22Rv1 (cell line): ENCODE measurements at regions not wholly inside any gene's neighbourhood (a gene's known extent, or its start where the extent isn't known, plus 50 kb on each side); places are given as distances from the start of the nearest gene placed in this dataset.

ENCODE experiments used
- H3K27ac ChIP-seq: fragments of 450-650 bp; 2 replicates; pipeline ENCODE4 v1.5.1; 2017
- ZFX ChIP-seq: fragments of 450-650 bp; IDR thresholded peaks from 2 replicates; pipeline ENCODE4 v1.6.1; 2017; ENCODE audit warnings: antibody characterized with exemption, borderline replicate concordance
- TF ChIP-seq, protein P1 (sequence below): fragments of 450-650 bp; IDR thresholded peaks from 2 replicates; pipeline ENCODE4 v1.5.1; 2017; ENCODE audit warnings: mild to moderate bottlenecking

GRCh38 chr5:98489021-98489420 lies 284.4 kb upstream of the RGMB start:
- TF ChIP-seq ZFX = no peak
- TF ChIP-seq, protein P1, sequence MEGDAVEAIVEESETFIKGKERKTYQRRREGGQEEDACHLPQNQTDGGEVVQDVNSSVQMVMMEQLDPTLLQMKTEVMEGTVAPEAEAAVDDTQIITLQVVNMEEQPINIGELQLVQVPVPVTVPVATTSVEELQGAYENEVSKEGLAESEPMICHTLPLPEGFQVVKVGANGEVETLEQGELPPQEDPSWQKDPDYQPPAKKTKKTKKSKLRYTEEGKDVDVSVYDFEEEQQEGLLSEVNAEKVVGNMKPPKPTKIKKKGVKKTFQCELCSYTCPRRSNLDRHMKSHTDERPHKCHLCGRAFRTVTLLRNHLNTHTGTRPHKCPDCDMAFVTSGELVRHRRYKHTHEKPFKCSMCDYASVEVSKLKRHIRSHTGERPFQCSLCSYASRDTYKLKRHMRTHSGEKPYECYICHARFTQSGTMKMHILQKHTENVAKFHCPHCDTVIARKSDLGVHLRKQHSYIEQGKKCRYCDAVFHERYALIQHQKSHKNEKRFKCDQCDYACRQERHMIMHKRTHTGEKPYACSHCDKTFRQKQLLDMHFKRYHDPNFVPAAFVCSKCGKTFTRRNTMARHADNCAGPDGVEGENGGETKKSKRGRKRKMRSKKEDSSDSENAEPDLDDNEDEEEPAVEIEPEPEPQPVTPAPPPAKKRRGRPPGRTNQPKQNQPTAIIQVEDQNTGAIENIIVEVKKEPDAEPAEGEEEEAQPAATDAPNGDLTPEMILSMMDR = no peak
- H3K27ac ChIP-seq = no peak overlapping the region

DNA sequence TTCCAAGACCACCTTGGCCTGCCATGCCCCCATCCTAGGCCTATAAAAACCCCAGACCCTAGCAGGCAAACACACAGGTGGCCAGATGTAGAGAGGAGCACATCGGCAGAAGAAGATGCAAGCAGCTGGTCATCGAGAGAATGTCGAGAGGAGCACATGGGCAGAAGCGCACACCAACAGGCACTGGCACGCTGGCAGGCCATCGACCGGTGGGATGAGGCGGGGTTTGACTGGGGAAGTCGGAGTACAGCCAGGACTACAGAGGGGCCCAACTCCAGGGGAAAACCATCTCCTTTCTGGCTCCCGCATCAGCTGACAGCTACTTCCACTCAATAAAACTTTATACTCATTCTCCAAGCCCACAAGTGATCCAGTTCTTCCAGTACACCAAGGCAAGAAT lies 283.1 kb upstream of the RGMB start:
- H3K27ac ChIP-seq = no peak overlapping the region
- TF ChIP-seq, protein P1 = no peak
- TF ChIP-seq ZFX = no peak

DNA sequence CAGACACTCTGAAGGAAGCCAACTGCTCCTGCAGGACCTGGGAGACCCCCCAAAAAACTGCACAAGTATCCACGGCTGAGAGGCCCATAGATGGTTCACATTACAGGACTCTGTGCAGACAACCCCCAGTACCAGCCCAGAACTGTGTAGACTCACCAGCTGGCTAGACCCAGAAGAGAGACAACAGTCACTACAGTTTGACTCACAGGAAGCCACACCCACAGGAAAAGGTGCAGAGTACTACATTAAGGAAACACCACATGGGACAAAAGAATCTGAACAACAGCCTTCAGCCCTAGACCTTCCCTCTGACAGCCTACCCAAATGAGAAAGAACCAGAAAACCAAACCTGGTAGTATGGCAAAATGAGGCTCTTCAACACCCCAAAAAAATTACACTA lies 281.2 kb upstream of the RGMB start:
- no peak overlapping the region for H3K27ac ChIP-seq
- no peak for TF ChIP-seq ZFX
- TF ChIP-seq, protein P1 = no peak

DNA sequence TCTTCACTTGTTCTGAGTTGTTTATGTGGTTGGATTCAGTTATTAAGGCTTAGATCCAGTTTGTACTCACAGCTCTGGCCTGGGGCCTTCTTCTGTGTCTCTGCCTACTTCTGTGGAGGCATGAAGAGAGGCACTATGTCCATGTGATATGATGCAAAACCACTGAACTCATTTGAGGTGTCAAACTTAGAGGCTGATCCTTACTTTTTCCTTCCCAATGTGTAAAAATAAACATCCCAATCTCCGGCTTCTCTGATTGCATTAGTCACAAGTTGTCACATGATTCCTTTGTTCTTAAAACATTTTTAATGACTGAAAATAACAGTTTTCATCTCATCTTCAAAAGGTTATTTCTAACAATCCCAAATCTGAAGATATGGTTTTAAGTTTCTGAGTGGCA lies 276.0 kb upstream of the RGMB start:
- TF ChIP-seq, protein P1 = no peak
- TF ChIP-seq ZFX = no peak
- H3K27ac ChIP-seq = no peak overlapping the region

- TF ChIP-seq, protein P1 = no peak
- TF ChIP-seq ZFX = no peak
- H3K27ac ChIP-seq = no peak overlapping the region
These were observed 275.4 kb upstream of the RGMB start for GRCh38 chr5:98498028-98498427.

DNA sequence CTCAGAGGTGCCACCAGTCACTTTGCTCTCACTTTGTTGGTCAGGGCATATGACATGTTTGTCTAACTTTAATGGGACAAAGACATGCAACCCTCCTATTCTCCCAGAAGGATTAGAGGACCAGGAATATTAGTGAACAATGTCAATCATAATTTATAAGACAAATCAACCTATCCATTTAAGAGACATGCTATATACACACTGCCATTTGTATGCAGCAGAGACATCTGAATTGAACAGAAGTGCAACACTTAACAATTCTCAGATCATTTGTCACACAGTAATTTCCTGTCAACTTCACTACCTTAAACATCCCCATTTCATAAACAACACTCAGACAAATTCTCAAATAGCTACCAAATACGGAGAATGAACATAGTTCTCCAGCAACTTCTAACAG lies 273.6 kb upstream of the RGMB start:
- TF ChIP-seq, protein P1 = no peak
- no peak for TF ChIP-seq ZFX
- no peak overlapping the region for H3K27ac ChIP-seq

GRCh38 chr5:98500811-98501210 lies 272.7 kb upstream of the RGMB start:
- TF ChIP-seq, protein P1 = no peak
- no peak for TF ChIP-seq ZFX
- H3K27ac ChIP-seq = no peak overlapping the region
